ENCODE measurements at regions not wholly inside any gene's neighbourhood (a gene's known extent, or its start where the extent isn't known, plus 50 kb on each side); places are given as distances from the start of the nearest gene placed in this dataset.
"Not testable (repeated sequence)": the region's sequence is repeated elsewhere in the genome, so short reads cannot be mapped to it uniquely, and the experiment has no call there.

- DNase-seq (ENCODE audit: low read depth in 3 of 3, low spot score in 2 of 3), result no peak
Measured at GRCh38 chr2:194603429-194603828, 1053.6 kb upstream of the SLC39A10 start.

GRCh38 chr2:194602750-194603149, 1054.3 kb upstream of the SLC39A10 start:
- no peak for DNase-seq (ENCODE audit: low read depth in 3 of 3, low spot score in 2 of 3)

GRCh38 chr2:194591192-194591591, 1065.8 kb upstream of the SLC39A10 start:
- no peak for DNase-seq (ENCODE audit: low read depth in 3 of 3, low spot score in 2 of 3)

GRCh38 chr2:194587739-194588270, 1069.2 kb upstream of the SLC39A10 start:
- no peak for DNase-seq (ENCODE audit: low read depth in 3 of 3, low spot score in 2 of 3)

- DNase-seq (ENCODE audit: low read depth in 3 of 3, low spot score in 2 of 3), result no peak
Measured at GRCh38 chr2:194567661-194568017, 1089.4 kb upstream of the SLC39A10 start.

GRCh38 chr2:194566907-194567660, 1089.9 kb upstream of the SLC39A10 start:
- DNase-seq (ENCODE audit: low read depth in 3 of 3, low spot score in 2 of 3), result no peak

GRCh38 chr2:194564422-194564821, 1092.6 kb upstream of the SLC39A10 start:
- DNase-seq (ENCODE audit: low read depth in 3 of 3, low spot score in 2 of 3), result no peak

- DNase-seq (ENCODE audit: low read depth in 3 of 3, low spot score in 2 of 3), result no peak
Measured at GRCh38 chr2:194562329-194562728, 1094.7 kb upstream of the SLC39A10 start.

GRCh38 chr2:194559964-194560363, 1097.1 kb upstream of the SLC39A10 start:
- DNase-seq (ENCODE audit: low read depth in 3 of 3, low spot score in 2 of 3), result no peak

- DNase-seq (ENCODE audit: low read depth in 3 of 3, low spot score in 2 of 3), result no peak
Measured at GRCh38 chr2:194559523-194559922, 1097.5 kb upstream of the SLC39A10 start.

- no peak for DNase-seq (ENCODE audit: low read depth in 3 of 3, low spot score in 2 of 3)
Measured at GRCh38 chr2:194557993-194558392, 1099.0 kb upstream of the SLC39A10 start.

- no peak for DNase-seq (ENCODE audit: low read depth in 3 of 3, low spot score in 2 of 3)
Measured at GRCh38 chr2:194556629-194557028, 1100.4 kb upstream of the SLC39A10 start.

GRCh38 chr2:194553980-194554379, 1103.0 kb upstream of the SLC39A10 start:
- DNase-seq (ENCODE audit: low read depth in 3 of 3, low spot score in 2 of 3), result no peak

- no peak for DNase-seq (ENCODE audit: low read depth in 3 of 3, low spot score in 2 of 3)
Measured at GRCh38 chr2:194550702-194551101, 1106.3 kb upstream of the SLC39A10 start.

- DNase-seq (ENCODE audit: low read depth in 3 of 3, low spot score in 2 of 3), result no peak
Measured at GRCh38 chr2:194549387-194549786, 1107.6 kb upstream of the SLC39A10 start.

GRCh38 chr2:194545978-194546377, 1111.0 kb upstream of the SLC39A10 start:
- DNase-seq (ENCODE audit: low read depth in 3 of 3, low spot score in 2 of 3), result no peak

GRCh38 chr2:194539425-194539824, 1117.6 kb upstream of the SLC39A10 start:
- DNase-seq (ENCODE audit: low read depth in 3 of 3, low spot score in 2 of 3), result no peak

GRCh38 chr2:194526121-194526520, 1130.9 kb upstream of the SLC39A10 start:
- no peak for DNase-seq (ENCODE audit: low read depth in 3 of 3, low spot score in 2 of 3)

GRCh38 chr2:194514281-194514680, 1142.7 kb upstream of the SLC39A10 start:
- no peak for DNase-seq (ENCODE audit: low read depth in 3 of 3, low spot score in 2 of 3)

GRCh38 chr2:194511070-194511469, 1146.0 kb upstream of the SLC39A10 start:
- not testable (repeated sequence) for DNase-seq (ENCODE audit: low read depth in 3 of 3, low spot score in 2 of 3)

- DNase-seq (ENCODE audit: low read depth in 3 of 3, low spot score in 2 of 3), result not testable (repeated sequence)
Measured at GRCh38 chr2:194504876-194505275, 1152.2 kb upstream of the SLC39A10 start.

GRCh38 chr2:194495046-194495445, 1162.0 kb upstream of the SLC39A10 start:
- no peak for DNase-seq (ENCODE audit: low read depth in 3 of 3, low spot score in 2 of 3)

- no peak for DNase-seq (ENCODE audit: low read depth in 3 of 3, low spot score in 2 of 3)
Measured at GRCh38 chr2:194494401-194494800, 1162.6 kb upstream of the SLC39A10 start.
